UCSD-AML1 (cell line): ENCODE measurements at regions not wholly inside any gene's neighbourhood (a gene's known extent, or its start where the extent isn't known, plus 50 kb on each side); places are given as distances from the start of the nearest gene placed in this dataset.

Experiments
- DNase-seq: peaks from one replicate; lab custom pipeline; 2025; ENCODE audit not compliant: unreplicated experiment; lab: John Stamatoyannopoulos, UW

GRCh38 chr6:113480616-113481015, 376.5 kb upstream of the MARCKS start:
- DNase-seq, result no peak

- DNase-seq, result no peak
Observed at GRCh38 chr6:113481458-113481857, 375.7 kb upstream of the MARCKS start.

- DNase-seq, result no peak
Observed at GRCh38 chr6:113481910-113482309, 375.2 kb upstream of the MARCKS start.

- no peak for DNase-seq
Observed at GRCh38 chr6:113482771-113483170, 374.4 kb upstream of the MARCKS start.

DNA sequence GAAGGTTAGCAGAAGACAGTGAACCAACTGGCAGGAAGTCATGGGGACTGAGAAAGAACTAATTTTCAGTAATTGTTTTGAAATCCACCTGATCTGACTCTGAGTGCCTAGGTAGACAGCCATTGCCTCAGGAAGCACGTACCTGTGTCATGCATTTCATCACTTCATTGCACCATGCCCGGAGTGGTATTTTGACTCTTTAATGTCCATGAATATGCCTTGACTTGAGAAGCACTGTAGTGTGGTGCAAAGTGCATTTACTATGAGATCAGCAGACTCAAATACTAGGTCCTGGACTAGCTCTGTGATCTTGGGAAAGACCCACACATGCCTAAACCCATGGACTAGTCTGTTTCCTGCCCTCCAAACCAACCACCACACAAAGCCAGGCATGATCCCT, 370.9 kb upstream of the MARCKS start:
- DNase-seq, result no peak

DNA sequence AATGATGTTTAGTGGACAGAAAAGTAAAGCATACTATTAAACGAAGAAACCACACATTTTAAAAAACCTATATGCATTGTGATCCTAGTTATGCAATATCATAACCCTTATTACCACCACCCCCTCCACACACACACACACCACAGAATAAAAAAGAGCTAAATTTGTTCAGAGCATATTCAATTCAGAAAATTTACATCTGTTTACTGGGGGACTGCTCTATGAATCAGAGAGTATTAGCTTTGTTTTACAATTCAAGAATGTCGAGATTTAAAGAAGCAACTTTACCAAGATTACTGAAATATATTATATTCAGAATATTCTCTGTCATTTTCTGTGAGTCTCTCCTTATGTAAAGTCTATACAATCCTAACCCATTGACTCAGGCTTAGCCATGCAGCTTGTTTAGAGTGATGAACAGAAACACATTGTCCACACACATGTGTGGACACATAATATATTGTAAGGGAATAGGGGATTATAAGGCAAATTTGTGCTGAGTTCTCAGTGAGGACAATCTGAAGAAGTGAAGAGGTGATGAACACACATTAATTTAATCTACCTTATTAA, 369.6 kb upstream of the MARCKS start:
- no peak for DNase-seq

- no peak for DNase-seq
Observed at GRCh38 chr6:113488061-113488460, 369.1 kb upstream of the MARCKS start.

GRCh38 chr6:113488812-113489685, 368.1 kb upstream of the MARCKS start:
- DNase-seq, result no peak

DNA sequence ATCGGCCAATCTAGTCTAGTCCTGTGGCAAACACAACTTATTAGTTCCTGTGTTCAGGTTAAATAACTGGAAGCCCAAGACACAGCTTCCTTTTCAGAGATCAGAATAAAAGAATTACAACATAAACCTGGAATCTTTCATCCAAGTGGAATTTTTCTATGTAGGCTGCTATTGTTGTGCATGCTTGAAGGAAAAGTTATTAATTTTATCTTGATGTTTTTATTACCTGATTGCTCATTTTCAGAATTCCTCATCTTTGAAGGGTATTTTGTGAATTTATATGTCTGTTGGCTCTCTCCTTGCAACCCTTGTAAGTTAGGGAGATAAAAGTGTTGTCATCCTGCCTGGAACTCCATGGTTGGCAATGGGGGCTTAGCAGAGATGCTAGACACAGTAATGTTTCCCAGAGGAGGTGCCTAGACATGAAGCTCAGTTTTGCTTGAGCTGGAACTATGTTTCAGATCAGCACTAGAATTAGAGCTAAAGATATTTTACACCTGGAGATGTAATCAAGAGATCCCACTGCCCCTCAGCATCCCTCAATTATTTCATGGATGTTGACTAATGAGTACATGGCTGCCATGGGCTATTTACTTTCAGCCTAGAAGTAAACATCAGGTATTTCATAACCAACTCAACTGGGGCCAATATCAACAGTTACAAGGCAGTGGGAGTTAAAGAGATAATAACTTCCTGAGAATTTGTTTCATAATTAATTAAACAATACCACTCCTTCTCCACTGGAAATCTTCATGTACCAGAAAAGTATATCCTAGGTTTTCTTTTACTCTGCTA, 367.0 kb upstream of the MARCKS start:
- DNase-seq, result no peak

GRCh38 chr6:113491376-113491775, 365.8 kb upstream of the MARCKS start:
- DNase-seq, result no peak

DNA sequence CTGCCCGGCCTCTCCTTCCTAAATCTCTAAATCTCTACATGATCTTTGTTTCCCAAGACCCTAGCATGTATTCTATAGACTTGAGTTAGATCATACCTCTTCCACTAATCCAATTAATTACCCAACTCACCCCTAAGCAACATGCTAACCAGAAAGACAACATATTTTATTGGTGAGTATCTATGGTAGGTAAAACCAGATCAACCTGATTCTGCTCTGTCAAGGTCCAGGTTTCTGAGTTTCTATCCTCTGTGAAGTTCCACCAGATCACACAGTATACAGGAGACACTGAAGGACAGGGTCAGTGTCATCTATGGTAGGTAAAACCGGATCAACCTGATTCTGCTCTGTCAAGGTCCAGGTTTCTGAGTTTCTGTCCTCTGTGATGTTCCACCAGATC, 363.2 kb upstream of the MARCKS start:
- no peak for DNase-seq

GRCh38 chr6:113495521-113495920, 361.6 kb upstream of the MARCKS start:
- DNase-seq, result no peak

DNA sequence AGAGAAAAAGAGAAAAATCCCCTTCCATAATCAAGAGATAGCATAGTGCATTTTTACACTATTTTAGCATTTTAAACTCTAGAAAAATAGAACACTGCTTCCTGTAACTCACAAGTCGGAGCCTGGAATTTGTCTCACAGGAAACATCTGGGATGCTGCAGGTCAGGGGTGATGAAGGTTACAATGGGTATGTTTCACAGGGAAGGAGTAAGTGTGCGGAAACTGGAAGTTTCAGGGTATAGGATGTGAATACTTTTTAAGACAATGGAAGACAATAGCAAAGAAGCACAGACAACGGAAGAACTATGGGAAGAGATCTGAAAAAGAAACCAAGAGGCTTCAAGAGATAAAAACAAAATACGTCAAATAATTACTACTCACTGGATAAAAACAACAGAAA, 361.0 kb upstream of the MARCKS start:
- no peak for DNase-seq

- no peak for DNase-seq
Observed at GRCh38 chr6:113500221-113500620, 356.9 kb upstream of the MARCKS start.

GRCh38 chr6:113505084-113505699, 352.0 kb upstream of the MARCKS start:
- DNase-seq, result no peak

- DNase-seq, result no peak
Observed at GRCh38 chr6:113508249-113508648, 348.9 kb upstream of the MARCKS start.

GRCh38 chr6:113511100-113511499, 346.0 kb upstream of the MARCKS start:
- no peak for DNase-seq

DNA sequence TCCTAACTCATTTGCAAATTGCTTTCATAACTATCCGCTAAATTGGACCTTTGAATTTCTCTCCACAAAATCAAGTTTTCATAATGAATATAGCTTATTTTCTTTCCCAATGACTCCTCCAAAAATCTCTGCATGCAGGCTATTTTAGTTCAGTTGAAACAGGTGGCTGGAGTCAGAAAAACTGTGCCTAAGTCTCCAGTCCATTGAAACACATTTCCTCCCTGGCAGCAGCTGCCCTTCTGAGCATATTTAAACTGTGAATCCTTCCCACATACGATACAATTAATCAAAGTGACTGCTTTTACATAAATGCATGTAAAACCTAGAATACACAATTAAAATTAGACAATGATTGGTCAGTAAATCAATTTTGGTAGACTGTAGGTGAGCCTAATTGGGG, 344.6 kb upstream of the MARCKS start:
- DNase-seq, result no peak

DNA sequence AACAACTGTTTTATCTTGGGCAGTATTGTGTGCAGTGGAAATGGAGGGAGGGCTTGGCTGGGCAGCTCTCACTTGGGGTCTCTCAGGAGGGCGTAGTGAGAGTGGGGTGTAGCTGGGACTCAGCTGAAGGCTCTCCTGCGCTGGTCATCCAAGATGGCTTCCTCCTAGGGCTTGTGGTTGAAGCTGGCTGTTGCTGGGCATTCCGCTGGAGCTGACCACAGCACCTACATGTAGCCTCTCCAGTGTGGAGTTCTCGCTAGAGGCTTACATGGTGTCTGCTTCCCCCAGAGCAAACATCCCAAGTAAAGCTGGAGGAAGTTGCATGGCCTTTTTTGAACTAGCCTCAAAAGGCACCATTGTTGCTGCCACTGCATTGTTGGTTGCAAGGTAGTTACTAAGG, 344.1 kb upstream of the MARCKS start:
- DNase-seq, result no peak

- no peak for DNase-seq
Observed at GRCh38 chr6:113522376-113522775, 334.8 kb upstream of the MARCKS start.

- no peak for DNase-seq
Observed at GRCh38 chr6:113524826-113525225, 332.3 kb upstream of the MARCKS start.
